ENCODE measurements at regions not wholly inside any gene's neighbourhood (a gene's known extent, or its start where the extent isn't known, plus 50 kb on each side); places are given as distances from the start of the nearest gene placed in this dataset.

DNA sequence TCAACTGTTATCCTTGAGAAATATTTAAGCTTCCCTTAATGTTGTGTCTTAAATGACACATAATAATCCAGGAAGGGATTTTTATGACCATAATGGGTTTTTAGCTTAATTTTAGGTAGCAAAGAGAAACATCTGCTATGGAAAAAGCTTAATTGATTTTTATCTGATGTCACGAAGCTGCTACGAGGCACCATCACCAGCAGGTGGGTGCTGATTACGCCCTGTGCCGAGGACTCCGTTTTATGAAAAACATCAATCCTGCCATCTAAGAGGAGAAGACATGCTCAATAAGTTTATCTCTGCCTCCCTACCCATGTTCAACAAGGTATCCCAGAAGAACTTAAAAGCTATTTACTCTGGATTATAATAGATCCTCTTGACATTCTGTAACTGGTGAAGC is 280.6 kb upstream of the ZFP42 start:
- no peak overlapping the region for H3K27ac ChIP-seq
- TF ChIP-seq CTCF (IDR thresholded peaks at IDR 0.05), result no peak
- DNase-seq (ENCODE audit: low spot score), result no peak
- H3K9me3 ChIP-seq, result no peaks in the 10 kb centered on the region
- no peaks in the 10 kb centered on the region for H3K36me3 ChIP-seq
- H3K4me1 ChIP-seq (ENCODE audit: control insufficient read depth in 1 of 2, low read depth in 2 of 2), result no peaks in the 10 kb centered on the region
- no peaks in the 10 kb centered on the region for H3K27me3 ChIP-seq (replicated peaks; ENCODE audit: insufficient read depth)
- no peak overlapping the region for H3K4me3 ChIP-seq
- no peak for ATAC-seq (ENCODE audit: insufficient number of reproducible peaks, low FRiP score, low read depth)

DNA sequence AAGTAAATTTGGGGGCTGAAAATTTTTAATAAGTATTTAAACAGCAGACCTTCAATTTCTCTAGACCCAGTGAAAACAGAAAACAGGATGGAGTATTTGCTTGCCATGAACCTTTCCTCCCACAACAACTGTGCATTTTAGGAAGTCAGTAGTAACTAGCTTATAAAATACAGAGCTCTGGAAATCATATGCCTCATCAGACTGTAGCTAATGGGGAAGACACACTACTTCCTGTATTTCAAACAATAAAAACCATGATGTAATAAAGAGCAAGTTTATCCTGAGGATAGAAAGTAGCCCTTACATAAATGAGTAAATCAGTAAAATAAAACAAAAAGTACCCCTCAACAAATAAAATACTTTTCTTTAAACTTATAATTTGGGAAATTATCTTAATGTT is 280.1 kb upstream of the ZFP42 start:
- Histone ChIP-seq H3K36me3 (no peaks in the 10 kb centered on the region), H3K4me1 (ENCODE audit: control insufficient read depth in 1 of 2, low read depth in 2 of 2) (no peaks in the 10 kb centered on the region), H3K4me3 (no peak overlapping the region), H3K27me3 (replicated peaks; ENCODE audit: insufficient read depth) (no peaks in the 10 kb centered on the region), H3K9me3 (no peaks in the 10 kb centered on the region), H3K27ac (no peak overlapping the region)
- no peak for ATAC-seq (ENCODE audit: insufficient number of reproducible peaks, low FRiP score, low read depth)
- TF ChIP-seq CTCF (IDR thresholded peaks at IDR 0.05), result no peak
- DNase-seq (ENCODE audit: low spot score), result no peak

DNA sequence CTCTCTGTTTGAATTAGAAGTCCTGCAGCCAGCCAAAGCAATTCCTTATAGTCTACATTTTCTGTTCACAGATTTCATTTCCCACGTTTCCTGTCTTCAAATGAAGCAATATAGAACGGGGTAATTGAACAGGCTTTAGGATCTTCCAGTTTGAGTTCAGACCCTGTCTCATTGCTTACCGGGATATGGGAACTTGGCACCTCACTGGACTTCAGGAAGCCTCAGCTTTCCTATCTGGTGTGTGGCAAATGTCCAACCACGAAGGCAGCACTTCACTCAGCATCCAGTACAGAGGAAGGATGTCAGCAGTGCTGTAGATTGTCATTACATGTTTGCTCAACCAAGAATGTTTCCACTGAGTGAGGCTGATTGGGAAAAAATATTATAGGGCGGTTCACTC is 271.1 kb upstream of the ZFP42 start:
- H3K36me3 ChIP-seq, result no peaks in the 10 kb centered on the region

GRCh38 chr4:187726485-187726884 is 269.1 kb upstream of the ZFP42 start:
- Histone ChIP-seq H3K27ac (no peak overlapping the region), H3K4me1 (ENCODE audit: control insufficient read depth in 1 of 2, low read depth in 2 of 2) (no peaks in the 10 kb centered on the region), H3K36me3 (no peaks in the 10 kb centered on the region), H3K27me3 (replicated peaks; ENCODE audit: insufficient read depth) (no peaks in the 10 kb centered on the region), H3K4me3 (no peak overlapping the region), H3K9me3 (peaks cover 2% of the 10 kb centered on the region)
- DNase-seq (ENCODE audit: low spot score) (no peak), ATAC-seq (ENCODE audit: insufficient number of reproducible peaks, low FRiP score, low read depth) (no peak)
- no peak for TF ChIP-seq CTCF (IDR thresholded peaks at IDR 0.05)

More for the DNA sequence above, 271.1 kb upstream of the ZFP42 start:
- no peak overlapping the region for H3K4me3 ChIP-seq
- ATAC-seq (ENCODE audit: insufficient number of reproducible peaks, low FRiP score, low read depth) (no peak), DNase-seq (ENCODE audit: low spot score) (no peak)
- no peak for TF ChIP-seq CTCF (IDR thresholded peaks at IDR 0.05)
- no peaks in the 10 kb centered on the region for H3K27me3 ChIP-seq (replicated peaks; ENCODE audit: insufficient read depth)
- no peaks in the 10 kb centered on the region for H3K4me1 ChIP-seq (ENCODE audit: control insufficient read depth in 1 of 2, low read depth in 2 of 2)
- H3K9me3 ChIP-seq, result no peaks in the 10 kb centered on the region
- H3K27ac ChIP-seq, result no peak overlapping the region

- Histone ChIP-seq H3K27ac (no peak overlapping the region), H3K4me3 (no peak overlapping the region), H3K4me1 (ENCODE audit: control insufficient read depth in 1 of 2, low read depth in 2 of 2) (no peaks in the 10 kb centered on the region), H3K27me3 (replicated peaks; ENCODE audit: insufficient read depth) (no peaks in the 10 kb centered on the region), H3K36me3 (no peaks in the 10 kb centered on the region), H3K9me3 (peaks cover 4% of the 10 kb centered on the region)
- DNase-seq (ENCODE audit: low spot score) (no peak), ATAC-seq (ENCODE audit: insufficient number of reproducible peaks, low FRiP score, low read depth) (no peak)
- no peak for TF ChIP-seq CTCF (IDR thresholded peaks at IDR 0.05)
Measured at GRCh38 chr4:187732524-187732923, 263.0 kb upstream of the ZFP42 start.

All from thoracic aorta (tissue), 2 donors.